Heart left ventricle (tissue), 16 donors: ENCODE measurements at regions not wholly inside any gene's neighbourhood (a gene's known extent, or its start where the extent isn't known, plus 50 kb on each side); places are given as distances from the start of the nearest gene placed in this dataset.

Source experiments
- ATAC-seq, 4 donors: fragments of 200-7000 bp; cut with Tn5 transposase; one replicate each; pipeline ENCODE4 v1.9.1; 2020 to 2022; ENCODE audit warnings: moderate library complexity in 4 of 4, mild to moderate bottlenecking in 3 of 4, moderate number of reproducible peaks in 1 of 4
- DNase-seq, 5 donors: peaks; one replicate each; pipeline ENCODE4 v3.0.0-alpha.2; 2020
- H3K27ac ChIP-seq, 12 donors: fragments of 200-600 bp; sonication (generic) in 4 of 12; one replicate each; pipeline versions ENCODE4 v1.5.0 to v1.8.0; 2016 to 2022; ENCODE audit warnings: mild to moderate bottlenecking in 2 of 12
- H3K27me3 ChIP-seq, 9 donors: fragments of 200-600 bp; sonication (generic) in 2 of 9; one replicate each; pipeline versions ENCODE4 v1.5.1 to v1.8.0; 2016 to 2022; ENCODE audit warnings: mild to moderate bottlenecking in 3 of 9
- H3K36me3 ChIP-seq, 9 donors: fragments of 200-600 bp; sonication (generic) in 2 of 9; one replicate each; pipeline versions ENCODE4 v1.5.0 to v1.8.0; 2018 to 2022; ENCODE audit warnings: mild to moderate bottlenecking in 2 of 9
- H3K4me1 ChIP-seq, 12 donors: fragments of 200-600 bp; sonication (generic) in 4 of 12; one replicate each; pipeline versions ENCODE4 v1.5.0 to v1.8.0; 2016 to 2022; ENCODE audit warnings: mild to moderate bottlenecking in 3 of 12
- H3K4me3 ChIP-seq, 12 donors: fragments of 200-600 bp; sonication (generic) in 4 of 12; one replicate each; pipeline versions ENCODE4 v1.5.0 to v1.8.0; 2017 to 2022; ENCODE audit warnings: mild to moderate bottlenecking in 9 of 12, moderate library complexity in 4 of 12
- H3K9me3 ChIP-seq, 12 donors: fragments of 200-600 bp; sonication (generic) in 4 of 12; one replicate each; pipeline versions ENCODE4 v1.5.0 to v1.8.0; 2016 to 2022; ENCODE audit warnings: mild to moderate bottlenecking in 1 of 12
- CTCF ChIP-seq, 12 donors: fragments of 200-600 bp; sonication (generic) in 4 of 12; IDR thresholded peaks; one replicate each; pipeline versions ENCODE4 v1.5.0 to v1.8.0; 2018 to 2022; ENCODE audit warnings: antibody characterized with exemption in 12 of 12, mild to moderate bottlenecking in 5 of 12
- POLR2A ChIP-seq, 2 donors: fragments of 450-650 bp; IDR thresholded peaks; one replicate each; pipeline ENCODE4 v1.6.1; 2017; ENCODE audit warnings: antibody characterized with exemption in 2 of 2, mild to moderate bottlenecking in 2 of 2, moderate library complexity in 2 of 2
- WGBS, 4 donors: extraction: QIAGEN DNeasy Blood & Tissue Kit in 2 of 4; methylation state at CpG; one replicate each; pipeline versions ENCODE4 v1.1.5 to v1.1.7; 2013 to 2018; 5-methylcytosine and 5-hydroxymethylcytosine counted together
- intact Hi-C, 10 donors: fragments of 100-400 bp; cut with DNase I; formaldehyde crosslinking; loops; one replicate each; pipeline versions ENCODE4 v1.11.1 to v1.14.2; 2022
- donor health status: ischemic (EF 13 %, LVEDD 7.1; RV severe dilation, severe dysfunction).
- donor health status: healthy with polysubstance abuse.
- donor health status: DM: no; HTN: yes; CAD: no.
- donor health status: DM: no; HTN: no; CAD: no.
- donor health status: ischemic (EF 25% LVEDD 6.9; RV normal size, moderate dysfunction).
- donor health status: ischemic (EF 25% LVEDD 5.7; RV mildly dilated, moderate dysfunction).
- donor health status: healthy.
- donor health status: DM: yes; HTN: yes; CAD: no.
- donor health status: ischemic (EF 35%, LVEDD 5.7; RV mildly dilated, moderate dysfunction).
- donor health status: nonischemic (EF 11% LVEDD 7.7; RV severe dilation, severe dysfunction).
- donor health status: DM: yes; HTN: yes; CAD: no.
- donor health status: PGD.
- donor health status: ischemic (EF 29% LVEDD 5.4; RV normal size, mild dysfunction).
- donor health status: nonischemic (EF 23%, LVEDD 6.1; RV moderate dilation, normal function).

GRCh38 chr14:48726080-48726642 is 860.0 kb downstream of the RPS29 start:
- DNase-seq (no peak), ATAC-seq (peak in 1 of 4 donors; percentile 22)
- Histone ChIP-seq H3K27ac (peak overlapping the region in 2 of 12 donors; percentile 25 to 27), H3K4me1 (peaks cover 0 to 13% (median 0%) of the 10 kb centered on the region in 12 donors), H3K4me3 (no peak overlapping the region), H3K9me3 (no peaks in the 10 kb centered on the region), H3K27me3 (no peaks in the 10 kb centered on the region), H3K36me3 (no peaks in the 10 kb centered on the region)
- intact Hi-C loops = no loop called here
- TF ChIP-seq POLR2A (IDR thresholded peaks at IDR 0.05) = no peak
- WGBS, 4 donors = 51 to 64% (median 53%) methylated on average over 6 of the region's 6 CpGs

GRCh38 chr14:48725051-48725734 is 861.0 kb downstream of the RPS29 start:
- ATAC-seq = no peak
- 66 to 69% (median 69%) methylated on average over 6 of the region's 6 CpGs for WGBS, 4 donors
- no peaks in the 10 kb centered on the region for H3K27me3 ChIP-seq
- H3K27ac ChIP-seq = peak overlapping the region in 2 of 12 donors; percentile 25 to 27
- H3K36me3 ChIP-seq = no peaks in the 10 kb centered on the region
- intact Hi-C loops = no loop called here
- no peak overlapping the region for H3K4me3 ChIP-seq
- H3K9me3 ChIP-seq = no peaks in the 10 kb centered on the region
- DNase-seq = no peak
- peaks cover 0 to 13% (median 0%) of the 10 kb centered on the region in 12 donors for H3K4me1 ChIP-seq
- no peak for TF ChIP-seq POLR2A (IDR thresholded peaks at IDR 0.05)
- no peak for TF ChIP-seq CTCF (IDR thresholded peaks at IDR 0.05)

GRCh38 chr14:48723841-48724495 is 862.2 kb downstream of the RPS29 start:
- WGBS, 4 donors = 0 to 67% (median 18%) methylated on average over 1 of the region's 1 CpG
- no peak for TF ChIP-seq POLR2A (IDR thresholded peaks at IDR 0.05)
- no peak for TF ChIP-seq CTCF (IDR thresholded peaks at IDR 0.05)
- H3K27ac ChIP-seq = no peak overlapping the region
- no peaks in the 10 kb centered on the region for H3K36me3 ChIP-seq
- no peak overlapping the region for H3K4me3 ChIP-seq
- H3K4me1 ChIP-seq = peaks cover 0 to 13% (median 0%) of the 10 kb centered on the region in 12 donors
- DNase-seq (no peak), ATAC-seq (no peak)
- H3K9me3 ChIP-seq = no peaks in the 10 kb centered on the region
- intact Hi-C loops = no loop called here
- no peaks in the 10 kb centered on the region for H3K27me3 ChIP-seq

DNA sequence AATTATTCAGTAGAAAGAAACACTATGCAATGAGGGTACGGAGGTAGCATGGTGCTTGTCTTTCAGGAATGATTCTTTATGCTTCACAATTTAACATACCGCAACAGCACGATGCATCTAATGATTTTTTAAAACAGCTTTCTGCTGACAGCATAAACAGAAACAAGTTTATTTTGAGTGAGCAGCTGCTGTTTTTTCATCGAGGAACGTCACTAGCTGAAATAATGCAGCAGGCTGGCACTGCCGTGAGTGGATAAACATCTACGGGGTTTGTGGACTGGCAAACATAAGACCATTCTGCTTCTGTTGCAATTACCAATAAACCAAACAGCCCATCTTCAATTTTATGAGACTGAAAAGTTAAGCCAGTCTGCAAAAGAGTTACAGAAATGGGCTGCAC is 871.8 kb downstream of the RPS29 start:
- TF ChIP-seq CTCF (IDR thresholded peaks at IDR 0.05) = no peak
- TF ChIP-seq POLR2A (IDR thresholded peaks at IDR 0.05) = no peak
- DNase-seq = no peak
- ATAC-seq = no peak
- no peak overlapping the region for H3K27ac ChIP-seq
- no peak overlapping the region for H3K4me3 ChIP-seq
- H3K9me3 ChIP-seq = no peaks in the 10 kb centered on the region
- no peaks in the 10 kb centered on the region for H3K36me3 ChIP-seq
- 85 to 91% (median 86%) methylated on average over 7 of the region's 7 CpGs for WGBS, 4 donors
- intact Hi-C loops = no loop called here
- H3K27me3 ChIP-seq = no peaks in the 10 kb centered on the region
- H3K4me1 ChIP-seq = no peaks in the 10 kb centered on the region
